Skin of body (tissue), 2 donors: ENCODE measurements at regions not wholly inside any gene's neighbourhood (a gene's known extent, or its start where the extent isn't known, plus 50 kb on each side); places are given as distances from the start of the nearest gene placed in this dataset.
"Not testable (repeated sequence)": the region's sequence is repeated elsewhere in the genome, so short reads cannot be mapped to it uniquely, and the experiment has no call there.

Experiments
- DNase-seq: peaks from one replicate; lab custom pipeline; 2025; lab: John Stamatoyannopoulos, UW
- small RNA-seq: library from RNA; depleted of rRNA; stranded (forward); fragments of <200 nt; gene quantifications from one replicate; pipeline ENCODE3, GENCODE V24; 2014; ENCODE audit warnings: low replicate concordance

DNA sequence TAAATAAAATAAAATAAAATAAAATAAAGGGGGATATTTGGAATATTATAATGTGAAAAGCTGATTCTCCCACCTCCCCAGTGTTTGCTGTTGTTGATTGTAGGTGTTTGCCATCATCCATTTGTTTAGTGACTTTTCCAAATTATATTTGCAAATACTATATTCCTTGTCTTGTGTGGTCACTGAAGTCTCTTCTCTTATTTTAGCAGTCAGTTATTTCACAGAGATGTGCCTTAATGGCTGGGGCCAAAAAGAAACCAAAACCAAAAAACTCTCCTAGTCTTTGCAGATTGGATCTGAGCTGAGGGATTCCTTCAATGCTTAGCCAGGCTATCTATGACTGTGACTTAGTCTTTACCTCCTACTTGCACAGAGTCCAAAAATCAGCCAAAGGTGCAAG lies 70.9 kb upstream of the ZNF169 start:
- DNase-seq: no peak

GRCh38 chr9:94191706-94192105 lies 67.4 kb upstream of the ZNF169 start:
- not testable (repeated sequence) for DNase-seq

- no peak for DNase-seq
Measured at GRCh38 chr9:94198414-94198813, 60.7 kb upstream of the ZNF169 start.

- DNase-seq: no peak
Measured at GRCh38 chr9:94199776-94200175, 59.3 kb upstream of the ZNF169 start.

DNA sequence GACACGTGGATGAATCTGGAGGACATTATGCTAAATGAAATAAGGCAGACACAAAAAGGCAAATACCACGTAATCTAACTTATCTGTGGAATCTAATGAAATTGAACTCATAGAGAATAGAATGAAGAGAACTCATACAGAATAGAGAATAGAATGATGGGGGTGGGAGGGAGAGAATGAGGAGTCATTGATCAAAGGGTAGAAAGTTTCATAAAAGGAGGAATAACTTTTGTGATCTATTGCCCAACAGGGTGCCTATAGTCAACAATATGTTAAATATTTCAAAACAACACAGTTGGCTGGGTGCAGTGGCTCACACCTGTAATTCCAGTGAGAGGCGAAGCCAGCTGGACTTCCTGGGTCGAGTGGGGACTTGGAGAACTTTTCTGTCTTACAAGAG lies 54.9 kb upstream of the ZNF169 start:
- DNase-seq: no peak

DNA sequence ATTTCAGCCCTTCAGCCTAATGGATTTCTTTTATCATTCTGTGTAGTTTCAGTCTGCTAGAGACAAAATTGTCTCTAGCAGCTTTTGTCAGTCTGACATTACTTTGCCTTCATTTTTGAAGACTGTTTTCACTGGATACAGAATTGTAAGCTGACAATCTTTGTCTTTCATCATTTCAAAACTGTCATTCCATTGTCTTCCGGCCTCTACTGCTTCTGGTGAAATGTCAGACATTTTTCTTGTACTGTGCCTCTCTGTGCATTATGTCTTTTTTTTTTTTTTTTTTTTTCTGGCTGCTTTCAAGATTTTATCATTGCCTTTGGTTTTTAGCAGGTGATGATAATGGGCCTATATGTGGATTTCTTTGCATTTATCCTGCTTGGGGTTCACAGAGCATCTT lies 51.3 kb upstream of the ZNF169 start:
- DNase-seq: no peak

Small RNAs in the stretch of these regions (small RNA-seq; reads per million reads assigned to genes)
- gene MIRLET7A1 (28.6 reads per million, percentile 94 among the genes with 10 or more reads in this experiment), gene MIRLET7D (633 reads per million, percentile 98 among the genes with 10 or more reads in this experiment), gene MIRLET7F1 (31.6 reads per million, percentile 95 among the genes with 10 or more reads in this experiment)
